Calu3 (cell line): ENCODE measurements at regions not wholly inside any gene's neighbourhood (a gene's known extent, or its start where the extent isn't known, plus 50 kb on each side); places are given as distances from the start of the nearest gene placed in this dataset.

ENCODE experiments used
- BruUV-seq: library from RNA; stranded (reverse); fragments of 400-500 nt; replicated peaks from 2 replicates; lab custom pipeline; 2021; lab: Mats Ljungman, UMichigan
- CTCF ChIA-PET: fragments of 300-600 bp; sonication (Branson Sonifier 250); formaldehyde crosslinking; loops from one replicate; lab custom pipeline; 2022; ENCODE audit warnings: antibody characterized with exemption; lab: Charles Lee
- DNase-seq: peaks from one replicate; pipeline ENCODE4 v3.0.0; 2022
- H3K27ac Mint-ChIP-seq: one replicate; pipeline ENCODE4 v1.8.0; 2022; ENCODE audit warnings: mixed read lengths; ENCODE audit not compliant: unreplicated experiment
- H3K27me3 Mint-ChIP-seq: one replicate; pipeline ENCODE4 v1.8.0; 2022; ENCODE audit warnings: mixed read lengths; ENCODE audit not compliant: unreplicated experiment
- H3K36me3 Mint-ChIP-seq: one replicate; pipeline ENCODE4 v1.8.0; 2022; ENCODE audit warnings: mild to moderate bottlenecking, moderate library complexity, mixed read lengths; ENCODE audit not compliant: insufficient read depth, unreplicated experiment
- H3K4me1 Mint-ChIP-seq: one replicate; pipeline ENCODE4 v1.8.0; 2022; ENCODE audit warnings: mild to moderate bottlenecking, low read depth, mixed read lengths; ENCODE audit not compliant: unreplicated experiment
- H3K4me3 Mint-ChIP-seq: one replicate; pipeline ENCODE4 v1.8.0; 2022; ENCODE audit warnings: mild to moderate bottlenecking, low read depth, moderate library complexity, mixed read lengths; ENCODE audit not compliant: unreplicated experiment
- H3K9me3 Mint-ChIP-seq: one replicate; pipeline ENCODE4 v1.8.0; 2022; ENCODE audit warnings: low read depth, mixed read lengths; ENCODE audit not compliant: unreplicated experiment
- CTCF ChIP-seq: fragments of 200-600 bp; IDR thresholded peaks from one replicate; pipeline ENCODE4 v1.8.0; 2022; ENCODE audit warnings: antibody characterized with exemption; ENCODE audit not compliant: unreplicated experiment
- intact Hi-C: fragments of 100-400 bp; cut with micrococcal nuclease; formaldehyde crosslinking; loops from one replicate; pipeline ENCODE4 v1.10.0; 2022; ENCODE audit not compliant: unreplicated experiment

GRCh38 chr18:54737986-54738385 is 90.3 kb upstream of the RAB27B start:
- no peaks in the 10 kb centered on the region for H3K36me3 Mint-ChIP-seq
- no peak overlapping the region for H3K27ac Mint-ChIP-seq
- no peak for TF ChIP-seq CTCF
- CTCF ChIA-PET, result interaction anchor here (0.8 kb wide), 1 partner anchor 122 kb away, joined by 3 read pairs; no protein-coding TSS in a partner anchor
- no peaks in the 10 kb centered on the region for H3K9me3 Mint-ChIP-seq
- intact Hi-C loops, result no loop called here
- DNase-seq, result no peak
- no TSS peak for BruUV-seq
- H3K27me3 Mint-ChIP-seq, result no peaks in the 10 kb centered on the region
- H3K4me1 Mint-ChIP-seq, result peaks cover 82% of the 10 kb centered on the region
- H3K4me3 Mint-ChIP-seq, result no peak overlapping the region

GRCh38 chr18:54739476-54739875 is 88.8 kb upstream of the RAB27B start:
- CTCF ChIA-PET, result interaction anchor here (0.8 kb wide), 1 partner anchor 976 kb away, joined by 6 read pairs; no protein-coding TSS in a partner anchor
- Mint-ChIP-seq H3K27ac (no peak overlapping the region), H3K9me3 (no peaks in the 10 kb centered on the region), H3K4me1 (peaks cover 80% of the 10 kb centered on the region), H3K4me3 (no peak overlapping the region), H3K27me3 (no peaks in the 10 kb centered on the region), H3K36me3 (no peaks in the 10 kb centered on the region)
- BruUV-seq, result no TSS peak
- TF ChIP-seq CTCF, result no peak
- no peak for DNase-seq
- intact Hi-C loops, result no loop called here

GRCh38 chr18:54740136-54740846 is 88.0 kb upstream of the RAB27B start:
- CTCF ChIA-PET, result interaction anchor here (0.8 kb wide), 1 partner anchor 977 kb away, joined by 6 read pairs; no protein-coding TSS in a partner anchor
- Mint-ChIP-seq H3K9me3 (no peaks in the 10 kb centered on the region), H3K27me3 (no peaks in the 10 kb centered on the region), H3K4me1 (peaks cover 80% of the 10 kb centered on the region), H3K27ac (no peak overlapping the region), H3K4me3 (no peak overlapping the region), H3K36me3 (no peaks in the 10 kb centered on the region)
- TF ChIP-seq CTCF, result no peak
- intact Hi-C loops, result no loop called here
- no TSS peak for BruUV-seq
- no peak for DNase-seq

DNA sequence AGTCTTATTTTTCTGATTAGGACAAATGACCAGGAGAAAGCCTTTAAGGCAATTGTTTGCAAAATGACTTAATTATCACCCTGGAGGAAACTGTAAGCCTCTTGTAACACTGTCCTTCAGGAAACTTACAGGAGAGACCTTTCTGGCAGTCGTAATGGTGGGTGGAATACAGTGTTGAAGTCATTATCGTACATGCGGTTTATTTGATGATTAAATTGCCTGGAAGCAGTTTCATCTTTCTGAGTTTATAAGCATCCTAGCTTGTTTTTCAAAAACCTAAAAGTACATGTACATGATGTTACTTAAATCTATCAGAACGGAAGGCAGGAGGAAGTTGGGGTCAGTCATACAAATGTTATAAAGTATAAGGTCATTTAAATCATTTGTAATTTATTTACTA is 86.2 kb upstream of the RAB27B start:
- Mint-ChIP-seq H3K9me3 (no peaks in the 10 kb centered on the region), H3K27ac (no peak overlapping the region), H3K36me3 (no peaks in the 10 kb centered on the region), H3K4me1 (peaks cover 68% of the 10 kb centered on the region), H3K27me3 (no peaks in the 10 kb centered on the region), H3K4me3 (no peak overlapping the region)
- no TSS peak for BruUV-seq
- CTCF ChIA-PET, result interaction anchor here (1.1 kb wide), 1 partner anchor 39 kb away, joined by 3 read pairs; no protein-coding TSS in a partner anchor
- no peak for DNase-seq
- intact Hi-C loops, result no loop called here
- no peak for TF ChIP-seq CTCF
